Urinary bladder (tissue), 3 donors: ENCODE measurements at regions not wholly inside any gene's neighbourhood (a gene's known extent, or its start where the extent isn't known, plus 50 kb on each side); places are given as distances from the start of the nearest gene placed in this dataset.

Source experiments
- DNase-seq: peaks from one replicate; pipeline ENCODE4 v3.0.0-alpha.2; 2015; ENCODE audit errors: extremely low spot score
- H3K27ac ChIP-seq: one replicate; pipeline ENCODE4 v1.5.1; 2013; ENCODE audit warnings: low read depth, mild to moderate bottlenecking, moderate library complexity
- H3K36me3 ChIP-seq: one replicate; pipeline ENCODE4 v1.6.1; 2013; ENCODE audit warnings: mild to moderate bottlenecking, moderate library complexity; ENCODE audit not compliant: insufficient read depth
- H3K4me1 ChIP-seq: one replicate; pipeline ENCODE4 v1.6.1; 2013; ENCODE audit warnings: mild to moderate bottlenecking, moderate library complexity; ENCODE audit not compliant: insufficient read depth
- H3K4me3 ChIP-seq: one replicate; pipeline ENCODE4 v1.5.1; 2013; ENCODE audit warnings: low read depth, low read length
- WGBS: extraction: QIAGEN DNeasy Blood & Tissue Kit; methylation state at CpG from one replicate; pipeline ENCODE4 v1.1.7; 2013; 5-methylcytosine and 5-hydroxymethylcytosine counted together
- donor health status: healthy with polysubstance abuse.
- donor health status: healthy.

- no peak overlapping the region for H3K4me3 ChIP-seq
- DNase-seq: no peak
- WGBS: 52% methylated on average over 24 of the region's 24 CpGs
- H3K27ac ChIP-seq: no peak overlapping the region
- H3K4me1 ChIP-seq: peaks cover 1% of the 10 kb centered on the region
- no peaks in the 10 kb centered on the region for H3K36me3 ChIP-seq
Observed at GRCh38 chr7:155885167-155886155, 73.2 kb upstream of the SHH start.

- Histone ChIP-seq H3K4me3 (no peak overlapping the region), H3K4me1 (no peaks in the 10 kb centered on the region), H3K36me3 (no peaks in the 10 kb centered on the region), H3K27ac (no peak overlapping the region)
- 84% methylated on average over 24 of the region's 24 CpGs for WGBS
- no peak for DNase-seq
Observed at GRCh38 chr7:155884225-155885166, 72.2 kb upstream of the SHH start.

GRCh38 chr7:155883491-155884224, 71.4 kb upstream of the SHH start:
- Histone ChIP-seq H3K36me3 (no peaks in the 10 kb centered on the region), H3K4me1 (no peaks in the 10 kb centered on the region), H3K27ac (no peak overlapping the region), H3K4me3 (no peak overlapping the region)
- DNase-seq: no peak
- WGBS: 84% methylated on average over 16 of the region's 16 CpGs

- DNase-seq: no peak
- Histone ChIP-seq H3K36me3 (no peaks in the 10 kb centered on the region), H3K4me1 (no peaks in the 10 kb centered on the region), H3K27ac (no peak overlapping the region), H3K4me3 (no peak overlapping the region)
- WGBS: 80% methylated on average over 5 of the region's 5 CpGs
Observed at GRCh38 chr7:155882596-155882995, 70.3 kb upstream of the SHH start.

GRCh38 chr7:155881471-155882350, 69.4 kb upstream of the SHH start:
- no peak overlapping the region for H3K4me3 ChIP-seq
- no peak for DNase-seq
- no peaks in the 10 kb centered on the region for H3K4me1 ChIP-seq
- H3K36me3 ChIP-seq: no peaks in the 10 kb centered on the region
- 88% methylated on average over 34 of the region's 34 CpGs for WGBS
- H3K27ac ChIP-seq: no peak overlapping the region

GRCh38 chr7:155880721-155881120, 68.5 kb upstream of the SHH start:
- WGBS: 89% methylated on average over 7 of the region's 7 CpGs
- DNase-seq: no peak
- Histone ChIP-seq H3K27ac (no peak overlapping the region), H3K4me3 (no peak overlapping the region), H3K36me3 (no peaks in the 10 kb centered on the region), H3K4me1 (no peaks in the 10 kb centered on the region)

GRCh38 chr7:155879592-155879991, 67.3 kb upstream of the SHH start:
- Histone ChIP-seq H3K4me1 (no peaks in the 10 kb centered on the region), H3K27ac (no peak overlapping the region), H3K36me3 (no peaks in the 10 kb centered on the region), H3K4me3 (no peak overlapping the region)
- WGBS: 93% methylated on average over 5 of the region's 5 CpGs
- no peak for DNase-seq

GRCh38 chr7:155878674-155879073, 66.4 kb upstream of the SHH start:
- Histone ChIP-seq H3K4me3 (no peak overlapping the region), H3K36me3 (no peaks in the 10 kb centered on the region), H3K4me1 (no peaks in the 10 kb centered on the region), H3K27ac (no peak overlapping the region)
- 83% methylated on average over 8 of the region's 8 CpGs for WGBS
- DNase-seq: no peak

- Histone ChIP-seq H3K36me3 (no peaks in the 10 kb centered on the region), H3K4me1 (no peaks in the 10 kb centered on the region), H3K4me3 (no peak overlapping the region), H3K27ac (no peak overlapping the region)
- WGBS: 83% methylated on average over 11 of the region's 11 CpGs
- DNase-seq: no peak
Observed at GRCh38 chr7:155878250-155878649, 66.0 kb upstream of the SHH start.

- Histone ChIP-seq H3K4me1 (no peaks in the 10 kb centered on the region), H3K36me3 (no peaks in the 10 kb centered on the region), H3K4me3 (no peak overlapping the region), H3K27ac (no peak overlapping the region)
- WGBS: 54% methylated on average over 2 of the region's 2 CpGs
- DNase-seq: no peak
Observed at GRCh38 chr7:155877167-155877566, 64.9 kb upstream of the SHH start.

- WGBS: 96% methylated on average over 3 of the region's 3 CpGs
- no peaks in the 10 kb centered on the region for H3K4me1 ChIP-seq
- H3K36me3 ChIP-seq: no peaks in the 10 kb centered on the region
- no peak for DNase-seq
- H3K4me3 ChIP-seq: no peak overlapping the region
- H3K27ac ChIP-seq: no peak overlapping the region
Observed at GRCh38 chr7:155874411-155874810, 62.1 kb upstream of the SHH start.

GRCh38 chr7:155874010-155874409, 61.7 kb upstream of the SHH start:
- no peak overlapping the region for H3K4me3 ChIP-seq
- no peak for DNase-seq
- 74% methylated on average over 6 of the region's 6 CpGs for WGBS
- no peaks in the 10 kb centered on the region for H3K4me1 ChIP-seq
- H3K27ac ChIP-seq: no peak overlapping the region
- no peaks in the 10 kb centered on the region for H3K36me3 ChIP-seq
